MM.1S (cell line): ENCODE measurements at regions not wholly inside any gene's neighbourhood (a gene's known extent, or its start where the extent isn't known, plus 50 kb on each side); places are given as distances from the start of the nearest gene placed in this dataset.

Source experiments
- DNase-seq: peaks from one replicate; pipeline ENCODE4 v3.0.0-alpha.2; 2015
- H2AFZ ChIP-seq: fragments of 300-600 bp; sonication (generic); 2 replicates; pipeline ENCODE4 v1.6.0; 2016; ENCODE audit warnings: antibody characterized with exemption, low read length
- H3F3A ChIP-seq: fragments of 300-600 bp; sonication (generic); 2 replicates; pipeline ENCODE4 v1.6.1; 2016; ENCODE audit warnings: mild to moderate bottlenecking, antibody characterized with exemption, low read length, moderate library complexity, mixed read lengths; ENCODE audit not compliant: insufficient read depth
- H3K27ac ChIP-seq: fragments of 300-600 bp; sonication (generic); 2 replicates; pipeline ENCODE4 v1.5.1; 2016; ENCODE audit warnings: mild to moderate bottlenecking, low read length
- H3K27me3 ChIP-seq: fragments of 300-600 bp; sonication (generic); replicated peaks from 2 replicates; pipeline ENCODE4 v1.6.0; 2016; ENCODE audit warnings: low read length; ENCODE audit not compliant: insufficient read depth
- H3K36me3 ChIP-seq: fragments of 300-600 bp; sonication (generic); replicated peaks from 2 replicates; pipeline ENCODE4 v1.6.1; 2016; ENCODE audit warnings: mild to moderate bottlenecking, low read length, mixed read lengths; ENCODE audit not compliant: insufficient read depth
- H3K4me1 ChIP-seq: fragments of 300-600 bp; sonication (generic); 2 replicates; pipeline ENCODE4 v1.6.1; 2016; ENCODE audit warnings: low read length, mixed read lengths
- H3K4me2 ChIP-seq: fragments of 300-600 bp; sonication (generic); 2 replicates; pipeline ENCODE4 v1.6.0; 2016; ENCODE audit warnings: low read depth, low read length
- H3K4me3 ChIP-seq: fragments of 300-600 bp; sonication (generic); 2 replicates; pipeline ENCODE4 v1.5.1; 2016; ENCODE audit warnings: low read length, mixed read lengths
- H3K79me2 ChIP-seq: fragments of 300-600 bp; sonication (generic); 2 replicates; pipeline ENCODE4 v1.6.1; 2016; ENCODE audit warnings: mixed run types, low read length, mixed read lengths
- H3K9ac ChIP-seq: fragments of 300-600 bp; sonication (generic); 2 replicates; pipeline ENCODE4 v1.6.1; 2016; ENCODE audit warnings: low read length, mixed read lengths
- H3K9me2 ChIP-seq: fragments of 300-600 bp; sonication (generic); replicated peaks from 2 replicates; pipeline ENCODE4 v1.6.1; 2016; ENCODE audit warnings: mild to moderate bottlenecking, low read length, mixed read lengths; ENCODE audit not compliant: insufficient read depth
- H3K9me3 ChIP-seq: fragments of 300-600 bp; sonication (generic); replicated peaks from 2 replicates; pipeline ENCODE4 v1.6.1; 2016; ENCODE audit warnings: mild to moderate bottlenecking, low read length, mixed read lengths; ENCODE audit not compliant: insufficient read depth
- H4K20me1 ChIP-seq: fragments of 300-600 bp; sonication (generic); 2 replicates; pipeline ENCODE4 v1.6.1; 2016; ENCODE audit warnings: mild to moderate bottlenecking, low read length, moderate library complexity, mixed read lengths; ENCODE audit not compliant: insufficient read depth
- CTCF ChIP-seq: fragments of 300-600 bp; sonication (generic); IDR thresholded peaks from 2 replicates; pipeline ENCODE4 v1.5.1; 2016; ENCODE audit warnings: antibody characterized with exemption, low read length, mixed read lengths
- EZH2 ChIP-seq: fragments of 300-600 bp; sonication (generic); optimal IDR thresholded peaks from 2 replicates; pipeline ENCODE3; 2017; ENCODE audit warnings: low read depth, mild to moderate bottlenecking, antibody characterized with exemption, low read length, mixed read lengths
- EZH2phosphoT487 ChIP-seq: fragments of 300-600 bp; sonication (generic); IDR thresholded peaks from 2 replicates; pipeline ENCODE4 v1.6.1; 2018; ENCODE audit warnings: antibody characterized with exemption, low read length

DNA sequence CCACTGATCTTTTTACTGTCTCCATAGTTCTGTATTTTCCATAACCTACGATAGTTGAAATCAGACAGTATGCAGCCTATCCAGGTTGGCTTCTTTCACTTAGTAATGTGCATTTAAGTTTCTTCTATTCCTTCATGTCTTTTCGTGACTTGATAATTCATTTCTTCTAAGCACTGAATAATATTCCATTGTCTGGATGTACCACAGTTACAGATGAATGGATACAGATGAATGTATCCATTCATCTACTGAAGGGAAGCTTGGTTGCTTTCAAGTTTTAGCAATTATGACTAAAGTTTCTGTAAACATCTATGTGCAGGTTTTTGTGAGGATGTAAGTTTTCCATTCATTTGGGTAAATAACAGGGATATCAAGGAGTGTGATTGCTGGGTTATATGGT is 124.8 kb downstream of the NSUN3 start:
- H2AFZ ChIP-seq = no peak overlapping the region
- TF ChIP-seq CTCF (no peak), EZH2phosphoT487 (no peak), EZH2 (no peak)
- H3K27me3 ChIP-seq = no peaks in the 10 kb centered on the region
- no peak overlapping the region for H3K4me3 ChIP-seq
- no peaks in the 10 kb centered on the region for H3K36me3 ChIP-seq
- H3K4me2 ChIP-seq = no peak overlapping the region
- no peak overlapping the region for H3K9ac ChIP-seq
- no peak for DNase-seq
- no peaks in the 10 kb centered on the region for H3F3A ChIP-seq
- H3K9me2 ChIP-seq = no peaks in the 10 kb centered on the region
- no peaks in the 10 kb centered on the region for H3K9me3 ChIP-seq
- H3K27ac ChIP-seq = no peak overlapping the region
- no peaks in the 10 kb centered on the region for H3K79me2 ChIP-seq
- H3K4me1 ChIP-seq = no peaks in the 10 kb centered on the region
- no peaks in the 10 kb centered on the region for H4K20me1 ChIP-seq

DNA sequence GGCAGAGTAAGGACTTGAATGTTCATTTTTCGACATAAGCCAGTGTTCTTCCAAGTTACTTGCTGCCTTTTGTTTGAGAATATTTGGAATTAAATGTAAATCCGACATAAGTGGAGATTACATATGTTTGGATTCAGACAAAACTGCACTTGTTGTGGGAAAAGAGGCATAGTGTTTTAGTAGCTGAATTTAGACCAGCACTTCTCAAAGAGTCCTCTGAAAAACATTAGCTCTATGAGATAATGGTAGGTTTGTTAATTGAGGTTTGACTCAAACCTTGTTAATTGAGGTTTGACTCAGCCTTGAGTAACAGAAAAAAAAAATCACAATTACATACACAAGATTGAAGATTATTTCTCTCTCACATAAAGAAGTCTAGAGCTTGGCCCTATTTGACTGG is 132.5 kb downstream of the NSUN3 start:
- H3F3A ChIP-seq = no peaks in the 10 kb centered on the region
- no peaks in the 10 kb centered on the region for H3K79me2 ChIP-seq
- H3K9me3 ChIP-seq = no peaks in the 10 kb centered on the region
- no peak overlapping the region for H3K27ac ChIP-seq
- TF ChIP-seq EZH2 = no peak
- TF ChIP-seq EZH2phosphoT487 = no peak
- TF ChIP-seq CTCF = no peak
- H3K36me3 ChIP-seq = no peaks in the 10 kb centered on the region
- H3K9ac ChIP-seq = no peak overlapping the region
- no peaks in the 10 kb centered on the region for H3K4me1 ChIP-seq
- H3K27me3 ChIP-seq = no peaks in the 10 kb centered on the region
- no peak overlapping the region for H3K4me2 ChIP-seq
- H3K9me2 ChIP-seq = no peaks in the 10 kb centered on the region
- no peak overlapping the region for H3K4me3 ChIP-seq
- no peak for DNase-seq
- H2AFZ ChIP-seq = no peak overlapping the region
- no peaks in the 10 kb centered on the region for H4K20me1 ChIP-seq

DNA sequence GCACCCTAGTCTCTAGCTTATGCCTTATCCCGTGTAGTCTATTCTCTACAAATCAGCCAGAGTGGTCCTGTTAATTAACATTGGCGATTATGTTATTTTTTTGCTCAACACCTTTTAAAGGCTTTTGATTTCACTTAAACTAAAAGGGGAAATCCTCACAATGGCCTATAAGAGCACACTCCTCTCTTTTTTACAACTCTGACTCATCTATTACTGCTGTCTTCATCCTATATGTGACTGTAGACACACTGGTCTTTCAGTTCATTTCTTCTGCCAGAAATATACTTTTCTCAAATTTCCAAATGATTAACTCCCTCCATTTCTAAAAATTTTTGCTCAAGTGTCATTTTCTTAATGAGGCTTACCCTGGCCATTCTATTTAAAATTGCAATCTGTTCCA is 143.4 kb downstream of the NSUN3 start:
- Histone ChIP-seq H3K4me2 (no peak overlapping the region), H3F3A (no peaks in the 10 kb centered on the region), H3K9me2 (no peaks in the 10 kb centered on the region), H3K9ac (no peak overlapping the region), H4K20me1 (no peaks in the 10 kb centered on the region), H3K4me1 (no peaks in the 10 kb centered on the region), H3K27me3 (no peaks in the 10 kb centered on the region), H3K36me3 (no peaks in the 10 kb centered on the region), H3K79me2 (no peaks in the 10 kb centered on the region), H3K9me3 (no peaks in the 10 kb centered on the region), H3K4me3 (no peak overlapping the region), H3K27ac (no peak overlapping the region), H2AFZ (no peak overlapping the region)
- no peak for DNase-seq
- TF ChIP-seq EZH2 (no peak), EZH2phosphoT487 (no peak), CTCF (no peak)

- Histone ChIP-seq H4K20me1 (no peaks in the 10 kb centered on the region), H3F3A (no peaks in the 10 kb centered on the region), H3K27me3 (no peaks in the 10 kb centered on the region), H3K27ac (no peak overlapping the region), H3K36me3 (no peaks in the 10 kb centered on the region), H3K4me2 (no peak overlapping the region), H3K9me2 (no peaks in the 10 kb centered on the region), H3K9me3 (no peaks in the 10 kb centered on the region), H2AFZ (no peak overlapping the region), H3K4me1 (no peaks in the 10 kb centered on the region), H3K9ac (no peak overlapping the region), H3K4me3 (no peak overlapping the region), H3K79me2 (no peaks in the 10 kb centered on the region)
- DNase-seq = no peak
- TF ChIP-seq CTCF (no peak), EZH2 (no peak), EZH2phosphoT487 (no peak)
Measured at GRCh38 chr3:94210256-94210655, 147.4 kb downstream of the NSUN3 start.
